GM18519 (cell line): ENCODE measurements at regions not wholly inside any gene's neighbourhood (a gene's known extent, or its start where the extent isn't known, plus 50 kb on each side); places are given as distances from the start of the nearest gene placed in this dataset.
"Not testable (repeated sequence)": the region's sequence is repeated elsewhere in the genome, so short reads cannot be mapped to it uniquely, and the experiment has no call there.

Experiments used
- ATAC-seq: cut with Tn5 transposase; IDR thresholded peaks from one replicate; pipeline ENCODE4 v1.9.1; 2021; ENCODE audit warnings: mild to moderate bottlenecking, moderate library complexity; ENCODE audit not compliant: unreplicated experiment, low FRiP score

DNA sequence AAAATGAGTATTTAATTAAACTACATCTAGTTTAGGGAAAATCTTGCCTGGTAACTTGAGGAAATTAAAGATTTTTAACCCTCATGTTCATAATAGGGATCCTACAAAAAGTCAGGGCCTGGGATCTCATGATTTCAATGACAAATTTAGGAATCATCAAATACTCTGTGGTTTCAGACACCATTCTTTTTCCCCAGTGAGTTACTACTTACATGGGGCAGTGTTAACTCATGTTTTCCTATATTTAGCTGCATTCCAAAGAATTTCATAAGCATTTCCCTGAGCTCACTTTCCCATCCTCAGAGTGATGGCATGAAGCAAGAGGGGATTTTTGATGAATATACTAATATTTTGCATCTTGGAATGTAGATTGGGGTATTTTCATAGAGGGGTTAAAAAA lies 321.7 kb downstream of the CENPW start:
- no peak for ATAC-seq

DNA sequence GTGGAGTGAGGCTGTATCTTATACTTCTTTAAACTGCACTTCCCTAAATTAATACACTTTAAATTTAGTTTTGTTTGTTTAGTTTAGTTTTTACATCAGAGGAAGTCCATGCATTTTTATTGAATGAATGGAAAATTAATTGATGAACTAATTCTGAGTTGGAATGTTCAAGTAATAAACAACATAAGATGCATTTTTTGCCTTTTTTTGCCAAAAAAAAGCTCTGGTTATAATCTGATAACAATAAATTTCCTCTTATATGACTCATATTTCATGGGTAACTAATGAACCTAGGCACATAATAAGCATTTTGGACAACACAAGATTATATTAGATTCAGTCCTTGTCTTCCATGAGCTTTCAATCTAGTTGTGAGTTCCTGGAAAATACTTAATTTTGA lies 323.1 kb downstream of the CENPW start:
- no peak for ATAC-seq

DNA sequence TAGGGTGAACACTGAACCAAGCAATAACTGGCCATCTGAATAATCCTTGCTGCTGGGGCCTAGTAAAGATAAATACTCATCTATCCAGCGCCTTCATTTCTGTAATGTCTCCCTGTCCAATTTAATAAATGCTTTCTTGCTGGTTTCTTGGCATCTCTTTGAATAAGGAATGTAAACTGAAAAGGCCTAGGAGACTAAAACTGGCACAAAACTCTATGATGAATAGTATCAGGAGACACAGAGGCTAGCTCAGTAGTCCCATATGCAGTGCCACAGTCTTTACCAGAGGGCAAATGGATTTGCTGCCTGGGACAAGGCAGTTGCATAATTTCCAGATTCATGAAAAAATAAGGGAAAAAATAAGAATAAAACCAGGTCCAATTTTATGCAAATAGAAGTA lies 324.4 kb downstream of the CENPW start:
- no peak for ATAC-seq

DNA sequence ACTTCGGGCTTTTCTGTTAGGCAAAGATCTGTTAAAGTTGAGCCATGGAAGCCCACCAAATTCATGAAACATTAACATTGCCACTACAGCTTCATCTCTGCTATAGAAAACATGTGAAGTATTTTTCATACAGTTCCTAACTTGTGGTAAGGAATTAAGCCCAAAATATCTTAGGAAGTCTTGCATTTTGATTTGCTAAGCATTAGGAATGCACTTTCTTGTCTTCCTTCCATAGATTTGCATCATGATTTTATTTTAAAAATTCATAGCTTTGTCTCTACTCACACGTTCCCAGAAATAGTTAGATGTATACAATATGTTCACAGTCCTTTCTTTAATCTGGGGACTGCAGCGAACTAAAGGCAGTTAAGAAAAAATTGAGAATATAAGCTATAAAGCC lies 325.6 kb downstream of the CENPW start:
- no peak for ATAC-seq

DNA sequence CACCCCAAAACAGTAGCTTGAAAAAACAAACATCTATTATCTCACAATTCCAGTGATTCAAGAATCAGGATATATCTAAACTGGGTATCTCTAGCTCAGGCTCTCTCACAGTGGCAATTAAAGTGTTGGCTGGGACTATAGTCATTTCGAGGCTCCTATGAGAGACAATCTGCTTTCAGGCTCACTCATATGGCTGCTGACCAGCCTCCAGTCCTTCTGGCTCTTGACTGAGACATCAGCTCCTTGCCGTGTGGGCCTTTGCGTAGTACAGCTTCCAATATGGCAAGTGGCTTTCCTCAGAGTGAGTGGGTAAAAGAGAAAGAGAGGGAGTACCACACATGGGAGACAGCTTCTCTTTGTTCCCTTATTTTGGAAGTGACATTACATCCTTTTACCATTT lies 327.2 kb downstream of the CENPW start:
- ATAC-seq = no peak

DNA sequence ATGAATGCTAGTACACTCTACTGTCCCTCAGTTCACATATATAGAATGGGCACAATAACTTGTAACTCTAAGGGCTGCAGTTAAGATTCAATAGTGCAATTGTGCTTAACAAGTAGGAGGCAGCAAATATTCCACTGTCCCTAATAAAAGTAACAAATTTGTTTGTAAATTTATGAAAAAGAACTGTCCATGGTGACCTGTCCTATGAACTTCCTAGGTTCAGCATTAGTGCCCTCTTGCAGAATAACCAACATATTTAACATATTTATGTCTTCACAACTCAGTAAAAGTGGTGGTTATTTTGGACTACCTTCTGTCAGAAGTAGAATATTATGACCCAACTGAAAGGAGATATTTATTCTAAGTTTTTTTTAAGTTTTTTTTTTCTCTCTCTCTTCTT lies 327.8 kb downstream of the CENPW start:
- no peak for ATAC-seq

DNA sequence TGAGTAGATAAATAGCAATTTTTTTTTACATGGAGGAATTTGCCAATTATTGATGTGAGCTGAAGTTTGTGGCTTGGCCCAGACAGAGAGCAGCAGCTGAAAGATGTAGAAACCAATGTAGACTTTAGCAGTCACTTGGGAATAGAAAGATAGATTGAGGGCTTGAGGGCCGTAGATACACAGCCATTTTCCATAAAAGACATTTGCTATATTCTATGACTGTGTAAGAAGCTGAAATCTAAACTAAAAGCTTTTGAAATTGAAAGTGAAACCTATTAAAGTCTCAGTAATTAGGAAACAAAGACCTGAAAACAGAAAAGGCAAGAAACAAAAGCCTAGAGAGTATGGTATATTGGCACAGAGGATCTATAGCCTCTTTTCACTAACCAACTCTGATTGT lies 332.7 kb downstream of the CENPW start:
- ATAC-seq = peak; percentile 95

DNA sequence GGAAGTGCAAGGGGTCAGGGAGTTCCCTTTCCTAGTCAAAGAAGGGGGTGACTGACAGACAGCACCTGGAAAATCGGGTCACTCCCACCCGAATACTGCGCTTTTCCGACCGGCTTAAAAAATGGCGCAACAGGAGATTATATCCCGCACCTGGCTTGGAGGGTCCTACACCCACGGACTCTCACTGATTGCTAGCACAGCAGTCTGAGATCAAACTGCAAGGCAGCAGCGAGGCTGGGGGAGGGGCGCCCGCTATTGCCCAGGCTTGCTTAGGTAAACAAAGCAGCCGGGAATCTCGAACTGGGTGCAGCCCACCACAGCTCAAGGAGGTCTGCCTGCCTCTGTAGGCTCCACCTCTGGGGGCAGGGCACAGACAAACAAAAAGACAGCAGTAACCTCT lies 333.8 kb downstream of the CENPW start:
- ATAC-seq = not testable (repeated sequence)

DNA sequence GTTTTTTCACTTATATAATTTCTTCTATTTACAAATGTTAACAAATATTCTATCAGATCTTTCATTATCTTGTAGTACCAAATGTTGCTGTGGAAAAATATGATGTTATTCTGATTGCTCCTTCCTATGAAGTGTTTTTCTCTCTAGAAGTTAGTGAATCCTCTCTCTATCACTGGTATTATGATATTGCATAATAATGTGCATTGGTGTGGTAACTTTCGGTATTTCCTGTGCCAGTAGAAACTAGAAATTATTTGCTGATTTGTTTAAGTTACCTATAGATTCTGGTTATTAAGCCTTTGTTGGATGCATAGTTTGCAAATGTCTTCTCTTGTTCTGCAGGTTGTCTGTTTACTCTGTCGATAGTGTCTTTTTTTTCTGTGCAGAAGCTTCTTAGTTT lies 342.5 kb downstream of the CENPW start:
- no peak for ATAC-seq

DNA sequence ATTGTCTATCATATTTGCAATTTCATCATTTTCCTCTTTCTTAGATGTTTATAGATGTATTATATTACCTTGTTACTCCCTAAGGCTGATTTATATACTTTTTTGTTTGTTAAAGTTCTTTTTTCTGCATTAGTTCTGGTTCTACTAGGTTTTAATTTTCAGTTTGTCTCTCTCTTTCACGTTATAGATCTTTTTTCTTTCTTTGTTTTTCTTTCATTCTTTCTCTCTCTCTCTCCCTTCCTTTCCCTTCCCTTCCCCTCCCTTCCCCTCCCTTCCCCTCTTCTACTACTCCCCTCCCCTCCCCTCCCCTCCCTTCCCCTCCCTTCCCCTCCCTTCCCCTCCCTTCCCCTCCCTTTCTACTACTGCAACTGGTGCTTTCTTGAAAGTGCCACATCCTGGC lies 345.3 kb downstream of the CENPW start:
- no peak for ATAC-seq

DNA sequence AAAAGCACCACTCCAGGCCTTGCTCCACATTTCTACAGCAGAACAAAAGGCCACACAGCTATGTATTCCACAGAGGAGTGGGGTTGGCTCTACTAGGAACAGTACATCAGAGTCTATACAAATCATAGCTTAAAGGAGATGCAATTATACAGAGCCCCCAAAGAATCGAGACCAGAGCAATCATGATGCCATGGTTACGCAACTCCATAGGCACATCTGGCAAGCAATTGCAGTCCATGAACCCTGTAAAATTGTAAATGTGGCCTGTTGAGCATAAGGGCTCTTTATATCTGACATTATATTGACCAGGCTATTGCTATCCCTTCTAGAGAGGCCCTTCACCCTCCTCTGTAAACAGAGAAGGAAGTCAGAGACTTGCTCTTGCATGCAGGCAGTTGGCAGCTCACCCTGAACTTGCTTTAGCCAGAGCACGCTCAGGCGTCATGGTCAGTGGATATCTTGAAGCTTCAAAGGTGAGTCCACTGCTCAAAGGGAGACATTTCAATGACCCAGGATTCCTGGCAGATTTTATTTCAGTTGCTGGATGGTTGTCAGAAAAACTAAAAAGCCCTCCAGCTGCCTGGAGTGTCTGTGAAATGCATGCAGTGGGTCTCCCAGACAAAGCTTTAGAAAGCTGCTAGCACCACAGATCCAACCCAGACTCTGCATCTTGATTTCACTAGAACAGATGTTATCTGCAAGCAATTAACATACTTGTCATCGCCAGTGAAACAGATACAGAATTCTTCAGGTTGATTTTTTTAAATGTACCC lies 357.2 kb downstream of the CENPW start:
- no peak for ATAC-seq

DNA sequence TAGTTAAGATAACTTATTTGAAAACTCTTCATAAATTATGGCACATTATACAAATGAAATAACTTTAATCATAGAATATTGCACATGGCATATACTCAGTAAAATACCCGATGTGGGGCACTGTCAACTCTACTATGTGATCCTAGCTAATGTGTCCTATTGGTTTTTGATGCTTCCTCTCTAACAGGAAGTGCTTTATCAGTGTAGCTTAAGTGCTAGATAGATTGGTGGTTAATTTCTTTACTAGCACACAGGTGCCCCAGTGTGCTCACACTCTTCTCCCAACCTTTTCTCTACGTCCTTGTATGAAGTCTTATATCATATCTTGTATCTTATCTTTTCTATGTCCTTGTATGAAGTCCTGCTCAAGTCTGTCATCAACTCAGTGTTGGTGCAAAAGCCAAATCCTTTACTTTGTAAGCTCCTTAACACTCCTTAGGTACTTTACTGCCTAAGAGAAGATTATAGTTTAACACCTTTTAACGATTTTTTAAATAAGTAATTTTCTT lies 358.9 kb downstream of the CENPW start:
- no peak for ATAC-seq

DNA sequence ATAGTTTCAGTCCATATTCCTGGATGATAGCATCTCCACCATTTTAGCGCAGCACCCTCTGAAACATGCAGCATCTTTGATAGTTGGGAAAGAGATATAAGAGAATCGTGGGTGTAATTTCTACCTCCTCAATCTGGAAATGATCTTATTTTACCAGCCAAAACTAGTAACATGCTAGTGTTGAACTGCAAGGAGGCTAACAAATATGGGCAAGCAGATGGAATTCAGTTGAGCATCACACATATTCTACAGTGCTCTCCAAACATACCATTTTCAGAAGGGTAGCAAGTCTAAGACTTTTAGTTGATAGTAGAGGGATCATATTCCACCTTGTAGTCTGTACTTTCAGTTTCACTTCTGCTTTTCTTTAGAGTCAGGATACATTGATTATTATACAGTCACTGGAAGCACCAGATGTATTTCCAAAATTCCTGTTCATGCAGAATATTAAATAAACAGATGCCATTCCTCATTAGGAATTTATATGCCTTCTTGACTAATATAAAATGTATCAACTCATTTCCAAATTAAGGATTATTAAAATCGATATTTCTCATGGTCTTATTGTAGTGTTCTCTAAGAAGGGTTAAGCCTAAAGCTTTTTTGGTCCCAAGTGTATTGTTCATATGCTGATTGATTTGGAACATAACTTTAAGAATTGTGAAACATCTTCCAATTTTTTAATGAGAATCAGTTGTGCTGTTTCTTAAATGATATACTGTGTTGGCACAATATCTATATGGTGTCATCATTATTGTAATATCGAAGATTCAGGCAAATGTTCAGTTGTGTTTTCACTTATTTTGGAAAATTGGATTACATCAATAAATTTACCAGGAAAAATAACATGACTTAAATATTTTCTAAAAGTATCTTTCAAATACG lies 362.0 kb downstream of the CENPW start:
- ATAC-seq = peak; percentile 49

DNA sequence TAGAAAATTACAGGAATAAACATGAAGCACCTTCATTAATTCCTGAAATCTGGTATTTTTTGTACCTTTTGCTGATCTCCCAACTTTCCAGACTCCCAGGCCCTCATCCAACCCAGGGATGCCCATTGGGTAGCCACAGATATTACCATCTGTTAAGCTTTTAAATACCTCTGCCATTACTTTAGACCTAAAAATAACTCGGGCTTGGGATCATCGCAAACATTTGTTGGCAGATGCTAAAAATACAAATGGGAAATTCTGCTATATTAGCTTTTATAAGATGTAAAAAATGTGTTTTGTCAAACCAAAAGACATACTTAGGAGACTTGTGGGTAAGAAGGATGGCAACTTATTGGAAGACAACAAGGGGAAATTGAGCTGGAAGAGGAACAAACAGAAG lies 376.1 kb downstream of the CENPW start:
- ATAC-seq = no peak

DNA sequence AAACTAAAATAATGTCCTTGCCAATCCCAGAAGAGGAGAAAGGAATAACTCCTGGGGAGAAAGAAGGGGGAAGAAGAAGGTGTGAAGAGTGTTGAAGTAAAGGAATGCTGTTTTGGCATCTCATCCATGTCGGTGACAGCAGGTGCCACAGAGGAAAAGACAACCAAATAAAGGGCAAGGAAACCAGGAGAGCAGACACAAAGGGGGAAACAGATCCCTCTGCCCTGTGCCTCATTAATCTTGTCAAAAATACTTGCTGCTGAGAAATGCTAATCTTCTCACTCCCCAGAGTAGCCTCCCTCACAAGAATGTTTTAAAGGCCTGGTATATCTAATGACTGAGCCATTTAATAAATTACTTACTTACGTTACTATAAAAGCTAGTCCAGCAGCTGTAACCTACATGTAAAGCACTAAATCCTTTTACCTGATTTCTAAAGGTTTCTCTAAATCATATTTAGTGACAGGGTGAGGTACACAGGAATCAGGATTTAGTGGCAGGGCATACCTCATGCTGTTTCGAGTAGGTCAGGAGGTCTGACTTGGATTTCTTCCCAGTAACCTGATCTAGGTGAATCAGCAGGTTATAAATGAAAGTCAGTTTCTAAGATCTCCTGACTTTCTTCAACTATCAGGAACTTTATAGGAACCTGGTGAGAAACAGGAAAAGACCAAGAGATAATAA lies 377.1 kb downstream of the CENPW start:
- no peak for ATAC-seq

DNA sequence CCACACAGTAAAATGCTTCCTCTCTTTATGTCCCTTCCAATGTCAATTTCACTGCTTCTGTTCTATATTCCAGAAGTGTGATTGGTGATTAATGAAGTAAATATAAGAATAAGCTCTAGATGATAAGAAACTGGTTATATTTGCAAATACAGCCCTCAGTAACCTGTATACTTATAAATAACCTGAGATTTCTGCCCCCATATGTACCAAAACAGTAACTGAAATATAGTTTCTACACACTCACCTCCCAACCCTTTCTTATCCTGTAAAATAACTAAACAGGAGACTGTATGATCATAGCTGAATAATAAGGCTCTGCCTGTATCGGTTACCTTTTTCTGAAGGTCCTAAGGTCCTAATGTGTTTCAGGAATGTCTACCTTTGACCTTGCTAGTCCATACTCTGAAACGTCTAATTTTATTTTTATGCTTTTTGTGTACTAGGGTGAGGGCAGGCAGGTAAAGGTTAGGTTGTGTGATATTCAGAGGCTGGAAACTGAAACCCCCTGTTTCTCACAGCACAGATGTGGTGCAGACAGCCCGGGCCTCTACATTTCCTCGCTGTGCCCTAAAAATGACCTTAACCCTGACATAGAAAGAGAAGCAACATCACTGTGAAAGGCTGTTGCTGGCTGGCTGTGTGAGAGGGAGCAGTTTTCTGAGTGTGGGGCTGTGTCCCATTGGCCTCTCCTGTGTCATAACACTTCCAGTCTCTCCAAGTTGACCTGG lies 378.8 kb downstream of the CENPW start:
- peak; percentile 83 for ATAC-seq

DNA sequence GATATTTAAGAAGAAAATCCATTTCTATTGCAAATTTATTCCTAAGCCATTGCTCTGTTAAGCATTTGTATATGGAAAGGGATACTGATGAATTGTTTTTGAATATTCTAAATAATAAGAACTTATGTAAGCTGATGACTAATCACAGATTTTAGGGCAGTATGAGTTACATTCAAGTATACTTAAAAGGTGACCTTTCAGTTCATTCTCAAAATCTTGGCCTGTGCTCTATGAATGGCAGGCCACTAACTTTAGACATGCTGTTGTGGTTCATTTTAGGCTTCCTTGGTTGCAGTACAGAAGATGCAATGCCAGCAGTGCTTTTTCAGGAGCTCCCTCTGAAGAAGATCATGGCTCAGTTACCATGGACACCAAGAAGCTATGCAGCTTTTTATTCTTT lies 380.4 kb downstream of the CENPW start:
- no peak for ATAC-seq

DNA sequence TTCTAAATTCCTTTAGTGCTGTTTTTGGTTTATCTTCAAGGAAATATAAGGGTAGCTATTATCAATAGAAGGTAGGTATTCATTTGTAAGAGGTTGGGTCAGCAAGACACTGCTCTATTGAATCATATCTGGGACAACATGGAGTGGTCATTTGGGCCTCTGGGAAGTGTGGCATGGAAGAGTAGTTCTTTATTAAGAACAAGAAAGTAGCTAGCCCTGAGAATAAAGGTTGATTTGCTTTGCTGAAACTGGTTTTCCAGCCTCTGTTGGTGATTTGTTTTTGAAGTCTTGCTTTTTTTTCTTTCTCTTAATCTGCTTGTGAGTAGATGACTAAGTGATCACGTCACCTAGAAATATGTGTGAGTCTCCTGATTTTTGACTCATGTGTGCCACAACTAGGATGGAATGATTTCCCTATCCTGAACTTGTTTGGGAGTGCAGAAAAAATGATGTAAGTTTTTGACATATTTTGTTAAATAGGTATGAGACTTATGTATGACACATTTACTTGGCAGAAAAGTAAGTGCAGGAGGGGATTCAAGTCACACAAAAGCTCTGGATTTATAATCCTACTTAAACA lies 381.8 kb downstream of the CENPW start:
- ATAC-seq = no peak

DNA sequence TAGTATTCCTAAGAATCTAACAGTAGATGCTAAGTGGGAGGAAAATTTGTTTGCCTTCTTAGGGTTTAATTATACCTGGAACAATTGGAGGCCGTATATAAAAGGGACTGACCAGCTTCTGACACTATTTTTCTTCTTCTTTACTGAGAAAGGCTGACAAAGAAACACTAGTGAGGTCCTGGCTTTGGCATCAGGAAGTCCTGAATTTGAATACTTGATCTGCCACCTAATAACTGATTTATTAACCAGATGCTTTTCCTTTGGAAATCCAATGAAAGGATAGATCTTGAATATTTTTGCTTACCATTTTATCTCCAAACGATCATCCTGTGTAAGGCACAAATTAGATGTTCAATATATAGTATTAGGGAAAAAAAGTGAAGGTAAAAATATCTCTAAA lies 382.5 kb downstream of the CENPW start:
- ATAC-seq = no peak

DNA sequence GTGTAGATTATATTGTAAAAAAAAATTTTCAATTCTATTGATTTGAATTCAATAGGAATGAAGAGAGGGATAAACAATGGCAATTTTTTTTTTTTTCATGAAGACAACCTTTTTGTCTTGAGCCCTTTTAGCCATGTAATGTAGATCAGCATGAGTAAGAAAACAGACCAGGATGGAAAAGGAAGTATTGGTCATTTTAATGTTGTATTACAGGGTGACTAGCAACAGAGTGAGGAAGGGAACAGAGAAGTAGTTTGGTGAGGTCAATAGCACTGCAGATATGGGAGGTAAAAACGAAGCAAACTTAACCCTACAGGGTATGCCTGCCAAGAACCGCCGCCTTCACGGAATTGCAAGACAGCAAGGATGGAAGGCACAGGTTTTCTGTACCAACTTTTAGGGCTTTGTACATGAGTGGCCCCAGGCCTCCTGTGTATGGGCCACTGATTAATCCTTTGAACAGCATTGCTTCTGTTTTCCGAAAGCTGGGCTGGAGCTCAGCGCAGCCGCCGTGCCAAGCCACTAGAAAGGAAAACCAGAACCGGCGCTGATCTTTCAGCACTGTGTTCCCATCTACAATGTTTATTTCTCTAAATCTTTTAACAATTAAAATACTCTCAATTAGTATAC lies 383.7 kb downstream of the CENPW start:
- no peak for ATAC-seq
